ENCODE measurements at regions not wholly inside any gene's neighbourhood (a gene's known extent, or its start where the extent isn't known, plus 50 kb on each side); places are given as distances from the start of the nearest gene placed in this dataset.

- no peak for TF ChIP-seq POLR2AphosphoS5 (IDR thresholded peaks at IDR 0.05; ENCODE audit: low read depth, low read length)
- no peak for TF ChIP-seq TAF1 (IDR thresholded peaks at IDR 0.05; ENCODE audit: borderline replicate concordance, insufficient read depth, low read length)
- TF ChIP-seq SIN3A (IDR thresholded peaks at IDR 0.05; ENCODE audit: borderline replicate concordance, insufficient read depth, low read length): no peak
- no peak for TF ChIP-seq REST (IDR thresholded peaks at IDR 0.05; ENCODE audit: insufficient read depth in 1 of 2, low read depth in 2 of 2, low read length in 2 of 2)
- no peak for TF ChIP-seq FOXP2 (optimal IDR thresholded peaks at IDR 0.05; ENCODE audit: borderline replicate concordance, extremely low read depth, extremely low read length, insufficient read depth)
Measured at GRCh38 chr2:40867829-40868228, 415.9 kb upstream of the SLC8A1 start.

DNA sequence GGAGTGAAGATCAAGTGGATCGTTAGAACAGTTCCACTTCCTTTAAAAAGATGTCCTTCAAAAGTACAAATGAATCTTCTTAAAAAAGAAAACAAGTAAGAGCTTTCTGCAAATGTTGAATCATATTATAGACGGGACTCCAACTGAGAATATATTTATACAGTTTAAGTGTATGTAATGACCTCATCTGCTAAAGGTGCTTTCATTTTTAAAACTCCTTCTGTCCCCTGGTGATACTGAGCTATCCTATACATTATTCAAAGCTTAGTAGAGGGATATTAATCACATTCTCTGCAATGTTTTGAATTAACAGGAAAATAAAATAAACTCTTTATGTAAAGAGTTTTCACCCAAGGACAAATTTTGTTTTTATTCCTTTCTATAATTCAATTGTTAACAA is 420.7 kb upstream of the SLC8A1 start:
- TF ChIP-seq POLR2AphosphoS5 (IDR thresholded peaks at IDR 0.05; ENCODE audit: low read depth, low read length) (no peak), FOXP2 (optimal IDR thresholded peaks at IDR 0.05; ENCODE audit: borderline replicate concordance, extremely low read depth, extremely low read length, insufficient read depth) (no peak), REST (IDR thresholded peaks at IDR 0.05; ENCODE audit: insufficient read depth in 1 of 2, low read depth in 2 of 2, low read length in 2 of 2) (no peak), SIN3A (IDR thresholded peaks at IDR 0.05; ENCODE audit: borderline replicate concordance, insufficient read depth, low read length) (no peak), TAF1 (IDR thresholded peaks at IDR 0.05; ENCODE audit: borderline replicate concordance, insufficient read depth, low read length) (no peak)

GRCh38 chr2:40874380-40874779 is 422.5 kb upstream of the SLC8A1 start:
- TF ChIP-seq SIN3A (IDR thresholded peaks at IDR 0.05; ENCODE audit: borderline replicate concordance, insufficient read depth, low read length) (no peak), REST (IDR thresholded peaks at IDR 0.05; ENCODE audit: insufficient read depth in 1 of 2, low read depth in 2 of 2, low read length in 2 of 2) (no peak), TAF1 (IDR thresholded peaks at IDR 0.05; ENCODE audit: borderline replicate concordance, insufficient read depth, low read length) (no peak), FOXP2 (optimal IDR thresholded peaks at IDR 0.05; ENCODE audit: borderline replicate concordance, extremely low read depth, extremely low read length, insufficient read depth) (no peak), POLR2AphosphoS5 (IDR thresholded peaks at IDR 0.05; ENCODE audit: low read depth, low read length) (no peak)

DNA sequence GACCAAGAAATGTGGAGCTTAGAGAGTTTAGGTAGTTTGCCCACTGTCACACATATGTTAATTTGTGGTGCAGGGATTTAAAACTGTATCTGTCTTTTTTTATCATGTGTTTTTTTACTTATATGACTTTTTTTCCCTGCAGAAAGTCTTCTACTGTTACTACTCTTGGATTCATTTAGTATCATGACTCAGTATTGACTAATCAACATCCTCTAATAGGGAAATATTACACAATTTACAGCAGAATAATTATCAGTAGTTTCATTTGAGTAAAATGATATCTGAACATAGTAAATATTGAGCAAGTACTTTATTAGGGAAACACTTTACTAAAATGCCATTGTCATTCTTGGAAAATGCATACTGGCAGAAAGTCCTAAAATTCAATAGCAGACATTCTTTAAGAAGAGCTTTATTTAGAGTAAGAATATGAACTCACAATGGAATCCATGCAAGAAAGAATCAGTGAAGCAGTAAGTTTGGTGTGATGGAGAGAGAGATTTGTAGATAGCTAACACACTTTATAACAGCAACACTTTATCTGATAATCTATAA is 425.9 kb upstream of the SLC8A1 start:
- TF ChIP-seq SIN3A (IDR thresholded peaks at IDR 0.05; ENCODE audit: borderline replicate concordance, insufficient read depth, low read length) (no peak), FOXP2 (optimal IDR thresholded peaks at IDR 0.05; ENCODE audit: borderline replicate concordance, extremely low read depth, extremely low read length, insufficient read depth) (no peak), POLR2AphosphoS5 (IDR thresholded peaks at IDR 0.05; ENCODE audit: low read depth, low read length) (no peak)

DNA sequence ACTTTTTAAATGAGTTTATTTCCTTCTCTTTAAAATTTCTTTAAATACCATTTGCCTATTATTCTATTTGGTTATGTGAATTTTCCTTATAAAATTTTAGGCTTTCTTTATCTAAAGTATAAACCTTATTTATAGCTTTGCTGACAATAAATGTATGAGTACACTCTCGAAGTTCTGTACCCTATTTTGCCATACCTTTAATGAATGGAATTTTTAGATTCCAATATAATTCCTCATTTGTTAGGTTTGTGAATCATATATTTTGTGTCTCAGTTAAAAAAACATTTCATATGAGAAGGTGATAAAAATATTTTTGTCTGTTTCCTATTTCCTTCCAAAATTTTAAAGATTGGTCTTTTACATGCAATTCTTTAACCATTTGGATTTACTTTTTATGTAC is 427.4 kb upstream of the SLC8A1 start:
- TF ChIP-seq SIN3A (IDR thresholded peaks at IDR 0.05; ENCODE audit: borderline replicate concordance, insufficient read depth, low read length) (no peak), REST (IDR thresholded peaks at IDR 0.05; ENCODE audit: insufficient read depth in 1 of 2, low read depth in 2 of 2, low read length in 2 of 2) (no peak), POLR2AphosphoS5 (IDR thresholded peaks at IDR 0.05; ENCODE audit: low read depth, low read length) (no peak), TAF1 (IDR thresholded peaks at IDR 0.05; ENCODE audit: borderline replicate concordance, insufficient read depth, low read length) (no peak), FOXP2 (optimal IDR thresholded peaks at IDR 0.05; ENCODE audit: borderline replicate concordance, extremely low read depth, extremely low read length, insufficient read depth) (no peak)
